ENCODE measurements at regions not wholly inside any gene's neighbourhood (a gene's known extent, or its start where the extent isn't known, plus 50 kb on each side); places are given as distances from the start of the nearest gene placed in this dataset.
"Not testable (repeated sequence)": the region's sequence is repeated elsewhere in the genome, so short reads cannot be mapped to it uniquely, and the experiment has no call there.

DNA sequence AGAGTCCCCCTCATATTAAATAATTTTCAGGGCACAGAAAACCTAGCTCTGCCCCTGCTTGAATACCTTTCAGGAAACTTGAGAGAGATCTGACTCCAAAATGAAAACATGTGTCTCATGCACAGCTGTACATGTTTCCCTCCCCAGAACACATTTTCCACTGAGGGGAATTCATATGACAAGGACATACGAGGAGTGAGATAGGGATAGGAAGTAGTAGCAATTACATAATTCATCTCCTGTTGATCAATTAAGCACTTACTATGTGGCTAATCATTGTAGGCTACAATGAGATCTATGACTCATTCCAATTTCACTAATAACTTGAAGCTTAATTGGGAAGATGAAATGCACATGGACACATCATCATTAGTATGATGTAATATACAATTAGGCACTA, 302.1 kb downstream of the PCDH11X start:
- H3K27me3 ChIP-seq (replicated peaks); in situ Hi-C loops (cut with HindIII; ENCODE audit: low pct_ligation_motif_present, low sequenced_read_pairs); H3K27ac ChIP-seq; H3K36me3 ChIP-seq (replicated peaks); H3K4me3 ChIP-seq (ENCODE audit: low read depth, low read length); DNase-seq: not testable (repeated sequence)

DNA sequence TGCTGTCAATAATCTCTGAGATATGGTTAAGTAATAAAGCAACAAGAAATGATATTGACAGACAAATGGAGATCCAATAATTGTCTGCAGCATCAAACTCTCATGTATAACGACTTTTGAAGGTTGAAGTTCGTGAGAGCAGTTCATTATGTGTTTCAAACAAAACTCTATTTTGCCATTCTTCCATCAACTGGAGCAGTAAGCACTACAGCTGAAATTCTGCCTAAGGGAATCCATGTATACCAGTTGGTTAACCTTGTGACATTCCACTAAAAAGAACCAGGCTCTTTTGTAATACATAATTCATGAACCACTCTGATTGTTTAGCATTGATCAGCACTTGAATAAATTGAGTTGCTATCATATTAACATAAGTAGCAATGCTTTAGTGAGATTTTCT, 311.6 kb downstream of the PCDH11X start:
- DNase-seq; H3K27ac ChIP-seq; H3K27me3 ChIP-seq (replicated peaks); H3K36me3 ChIP-seq (replicated peaks); H3K4me3 ChIP-seq (ENCODE audit: low read depth, low read length); in situ Hi-C loops (cut with HindIII; ENCODE audit: low pct_ligation_motif_present, low sequenced_read_pairs): not testable (repeated sequence)

DNA sequence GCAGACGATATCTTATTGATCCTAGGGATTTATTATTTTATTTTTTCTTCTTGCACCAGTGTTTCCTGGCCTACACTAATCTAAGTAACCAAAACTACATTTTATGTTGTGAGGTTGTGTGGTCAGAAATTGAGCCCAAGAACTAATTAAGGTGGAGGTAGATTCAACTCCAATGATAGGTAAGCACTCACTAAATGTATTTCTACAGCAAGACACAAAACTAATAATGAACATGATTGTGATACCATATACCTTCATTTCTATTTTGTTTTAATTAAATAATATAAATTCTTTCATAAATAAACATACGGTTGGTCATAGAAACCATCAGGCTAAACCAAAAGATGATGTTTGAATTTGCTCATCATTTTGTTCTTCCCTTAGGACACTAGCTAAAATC, 319.0 kb downstream of the PCDH11X start:
- in situ Hi-C loops (cut with HindIII; ENCODE audit: low pct_ligation_motif_present, low sequenced_read_pairs), result not testable (repeated sequence)

DNA sequence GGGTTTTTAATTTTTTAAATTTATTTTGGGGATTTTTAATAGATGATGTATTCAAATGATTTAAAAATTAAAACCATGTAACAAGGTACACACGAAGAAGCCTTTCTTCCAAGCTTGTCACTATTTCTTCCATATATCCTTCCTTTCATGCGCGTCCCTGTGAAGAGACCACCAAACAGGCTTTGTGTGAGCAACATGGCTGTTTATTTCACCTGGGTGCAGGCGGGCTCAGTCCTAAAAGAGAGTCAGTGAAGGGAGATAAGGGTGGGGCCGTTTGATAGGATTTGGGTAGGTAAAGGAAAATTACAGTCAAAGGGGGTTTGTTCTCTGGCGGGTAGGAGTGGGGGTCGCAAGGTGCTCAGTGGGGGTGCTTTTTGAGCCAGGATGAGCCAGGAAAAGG, 320.9 kb downstream of the PCDH11X start:
- H3K4me3 ChIP-seq (ENCODE audit: low read depth, low read length); H3K27ac ChIP-seq; in situ Hi-C loops (cut with HindIII; ENCODE audit: low pct_ligation_motif_present, low sequenced_read_pairs); H3K27me3 ChIP-seq (replicated peaks); DNase-seq; H3K36me3 ChIP-seq (replicated peaks): not testable (repeated sequence)

More for the DNA sequence above, 319.0 kb downstream of the PCDH11X start:
- not testable (repeated sequence) for H3K27me3 ChIP-seq (replicated peaks); H3K4me3 ChIP-seq (ENCODE audit: low read depth, low read length); DNase-seq; H3K36me3 ChIP-seq (replicated peaks); H3K27ac ChIP-seq

DNA sequence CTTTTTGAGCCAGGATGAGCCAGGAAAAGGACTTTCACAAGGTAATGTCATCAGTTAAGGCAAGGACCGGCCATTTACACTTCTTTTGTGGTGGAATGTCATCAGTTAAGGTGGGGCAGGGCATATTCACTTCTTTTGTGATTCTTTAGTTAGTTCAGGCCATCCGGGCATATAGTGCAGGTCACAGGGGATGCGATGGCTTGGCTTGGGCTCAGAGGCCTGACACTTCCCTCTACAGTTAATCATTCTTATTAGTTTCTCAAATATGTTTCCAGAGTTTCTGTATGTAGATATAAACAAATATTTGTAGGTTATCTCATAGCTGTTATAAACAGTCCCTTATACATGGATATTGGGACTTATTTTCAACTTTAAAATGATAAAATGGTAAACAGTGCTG, 326.5 kb downstream of the PCDH11X start:
- H3K36me3 ChIP-seq (replicated peaks); H3K4me3 ChIP-seq (ENCODE audit: low read depth, low read length); H3K27me3 ChIP-seq (replicated peaks); DNase-seq; H3K27ac ChIP-seq; in situ Hi-C loops (cut with HindIII; ENCODE audit: low pct_ligation_motif_present, low sequenced_read_pairs): not testable (repeated sequence)

DNA sequence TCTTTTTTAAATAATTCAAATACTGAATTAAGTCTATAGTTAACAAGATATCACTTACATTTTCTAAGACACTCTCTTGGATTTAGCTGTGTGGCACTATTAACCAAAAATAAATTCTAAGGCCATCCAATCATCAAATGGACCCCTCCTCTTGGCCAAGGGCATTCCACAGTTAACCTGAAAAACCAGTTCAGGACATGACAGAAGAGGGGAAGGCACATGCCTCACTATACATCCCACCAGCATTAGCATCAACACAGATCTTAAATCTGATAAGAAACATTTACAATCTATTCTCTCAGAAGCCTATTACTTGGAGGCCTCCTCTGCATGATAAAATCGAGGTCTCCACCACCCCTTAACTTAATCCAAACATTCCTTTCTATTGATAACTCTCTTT, 327.5 kb downstream of the PCDH11X start:
- in situ Hi-C loops (cut with HindIII; ENCODE audit: low pct_ligation_motif_present, low sequenced_read_pairs); H3K36me3 ChIP-seq (replicated peaks); DNase-seq; H3K27me3 ChIP-seq (replicated peaks); H3K27ac ChIP-seq; H3K4me3 ChIP-seq (ENCODE audit: low read depth, low read length): not testable (repeated sequence)

DNA sequence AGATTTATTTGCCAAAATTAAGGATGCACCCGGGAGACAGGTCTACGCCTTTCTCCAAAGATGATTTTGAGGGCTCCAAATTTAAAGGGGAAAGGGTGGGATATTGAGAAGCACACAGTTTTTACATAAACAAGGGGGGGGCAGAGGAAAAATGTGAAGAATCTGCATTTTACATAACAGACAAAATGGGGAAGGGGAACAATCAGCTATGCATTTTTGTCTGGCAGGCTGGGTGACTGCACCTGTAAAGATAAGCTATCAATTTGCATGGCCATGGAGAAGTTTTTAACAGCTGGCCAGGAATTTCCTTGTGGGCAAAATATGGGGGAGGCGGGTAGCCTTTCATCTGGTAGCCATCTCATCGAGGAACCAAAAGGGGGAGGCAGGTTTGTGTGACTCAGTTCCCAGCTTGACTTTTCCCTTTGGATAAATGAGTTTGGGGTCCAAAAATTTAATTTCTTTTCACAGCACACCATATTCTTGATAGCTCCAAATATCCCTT, 331.3 kb downstream of the PCDH11X start:
- H3K27me3 ChIP-seq (replicated peaks); H3K27ac ChIP-seq; in situ Hi-C loops (cut with HindIII; ENCODE audit: low pct_ligation_motif_present, low sequenced_read_pairs); H3K36me3 ChIP-seq (replicated peaks); H3K4me3 ChIP-seq (ENCODE audit: low read depth, low read length); DNase-seq: not testable (repeated sequence)

DNA sequence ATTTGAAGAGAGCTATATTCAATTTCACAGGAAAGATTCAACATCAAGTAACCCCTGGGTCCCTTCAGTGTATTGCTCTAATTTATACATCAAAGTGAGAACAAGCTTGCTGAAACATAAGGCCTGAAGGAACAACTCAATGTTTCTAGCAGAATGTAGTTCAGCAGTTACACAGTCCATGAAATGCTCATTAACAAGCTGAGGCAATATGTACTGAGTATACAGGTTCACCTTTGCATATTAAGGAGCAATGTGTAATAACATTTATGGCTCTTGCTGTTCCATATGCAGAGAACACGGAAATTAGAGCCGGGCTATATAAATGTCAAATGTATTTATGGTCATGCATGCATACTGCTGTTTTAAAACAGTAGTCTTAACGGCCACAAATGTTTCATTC, 338.5 kb downstream of the PCDH11X start:
- H3K4me3 ChIP-seq (ENCODE audit: low read depth, low read length); H3K27ac ChIP-seq; in situ Hi-C loops (cut with HindIII; ENCODE audit: low pct_ligation_motif_present, low sequenced_read_pairs); H3K27me3 ChIP-seq (replicated peaks); H3K36me3 ChIP-seq (replicated peaks); DNase-seq: not testable (repeated sequence)

DNA sequence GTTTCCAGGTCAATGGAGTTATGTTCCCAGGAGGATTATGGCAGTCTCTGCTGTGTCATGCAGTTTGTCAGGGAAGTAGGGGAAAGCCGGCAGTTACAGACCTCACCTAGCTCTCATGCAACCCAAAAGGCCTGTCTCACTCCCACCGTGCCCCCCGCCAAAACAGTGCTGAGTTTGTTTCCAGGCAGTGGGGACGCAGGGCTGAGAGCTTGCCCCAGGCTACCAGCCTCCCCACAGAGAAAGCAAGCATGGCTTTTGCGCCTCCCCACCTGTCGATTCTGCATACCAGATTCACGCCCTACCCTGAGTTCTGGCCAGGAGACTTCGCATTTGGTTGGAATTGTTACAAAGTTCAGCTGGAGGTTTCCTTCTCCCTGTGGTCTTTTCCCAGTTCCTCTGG, 383.9 kb downstream of the PCDH11X start:
- H3K27ac ChIP-seq; H3K4me3 ChIP-seq (ENCODE audit: low read depth, low read length); DNase-seq; in situ Hi-C loops (cut with HindIII; ENCODE audit: low pct_ligation_motif_present, low sequenced_read_pairs); H3K36me3 ChIP-seq (replicated peaks); H3K27me3 ChIP-seq (replicated peaks): not testable (repeated sequence)

DNA sequence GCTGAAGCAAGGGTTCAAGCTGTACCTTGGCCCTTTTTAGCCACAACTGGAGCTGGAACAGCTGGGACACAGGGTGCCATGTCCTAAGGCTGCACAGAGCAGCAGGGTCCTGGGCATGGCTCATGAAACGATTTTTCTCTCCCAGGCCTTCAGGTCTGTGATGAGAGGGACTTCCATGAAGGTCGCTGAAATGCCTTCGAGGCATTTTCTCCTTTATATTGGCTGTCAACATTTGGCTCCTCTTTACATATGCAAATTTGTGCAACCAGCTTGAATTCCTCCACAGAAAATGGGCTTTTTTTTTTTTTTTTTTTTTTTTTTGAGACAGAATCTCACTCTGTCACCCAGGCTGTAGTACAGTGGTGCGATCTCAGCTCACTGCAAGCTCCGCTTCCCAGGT, 430.8 kb downstream of the PCDH11X start:
- no peak overlapping the region for H3K27ac ChIP-seq
- DNase-seq, result no peak
- no peaks in the 10 kb centered on the region for H3K36me3 ChIP-seq (replicated peaks)
- in situ Hi-C loops (cut with HindIII; ENCODE audit: low pct_ligation_motif_present, low sequenced_read_pairs), result no loop called here
- H3K4me3 ChIP-seq (ENCODE audit: low read depth, low read length), result no peak overlapping the region
- no peaks in the 10 kb centered on the region for H3K27me3 ChIP-seq (replicated peaks)
- TF ChIP-seq, protein P1, sequence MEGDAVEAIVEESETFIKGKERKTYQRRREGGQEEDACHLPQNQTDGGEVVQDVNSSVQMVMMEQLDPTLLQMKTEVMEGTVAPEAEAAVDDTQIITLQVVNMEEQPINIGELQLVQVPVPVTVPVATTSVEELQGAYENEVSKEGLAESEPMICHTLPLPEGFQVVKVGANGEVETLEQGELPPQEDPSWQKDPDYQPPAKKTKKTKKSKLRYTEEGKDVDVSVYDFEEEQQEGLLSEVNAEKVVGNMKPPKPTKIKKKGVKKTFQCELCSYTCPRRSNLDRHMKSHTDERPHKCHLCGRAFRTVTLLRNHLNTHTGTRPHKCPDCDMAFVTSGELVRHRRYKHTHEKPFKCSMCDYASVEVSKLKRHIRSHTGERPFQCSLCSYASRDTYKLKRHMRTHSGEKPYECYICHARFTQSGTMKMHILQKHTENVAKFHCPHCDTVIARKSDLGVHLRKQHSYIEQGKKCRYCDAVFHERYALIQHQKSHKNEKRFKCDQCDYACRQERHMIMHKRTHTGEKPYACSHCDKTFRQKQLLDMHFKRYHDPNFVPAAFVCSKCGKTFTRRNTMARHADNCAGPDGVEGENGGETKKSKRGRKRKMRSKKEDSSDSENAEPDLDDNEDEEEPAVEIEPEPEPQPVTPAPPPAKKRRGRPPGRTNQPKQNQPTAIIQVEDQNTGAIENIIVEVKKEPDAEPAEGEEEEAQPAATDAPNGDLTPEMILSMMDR (IDR thresholded peaks at IDR 0.05; ENCODE audit: low read depth, low read length, missing control alignments), result no peak

DNA sequence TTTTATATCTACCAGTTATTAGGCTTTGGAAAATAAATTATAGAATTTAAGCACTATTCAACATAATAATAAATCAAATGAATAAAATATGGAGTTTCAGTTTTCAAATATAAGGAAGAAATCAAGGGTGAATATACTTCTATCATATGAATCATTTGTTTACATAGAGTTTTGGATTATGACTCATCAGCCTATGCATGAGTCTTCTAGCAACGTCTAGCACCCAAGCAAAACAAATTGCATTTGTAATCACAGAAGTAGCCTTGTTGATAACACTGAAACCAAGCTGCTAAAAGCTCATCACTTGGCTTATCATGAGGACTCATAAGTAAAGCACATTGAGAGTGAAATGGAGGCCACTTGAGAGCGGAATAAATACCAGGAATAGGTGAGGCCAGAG, 434.6 kb downstream of the PCDH11X start:
- no peak overlapping the region for H3K4me3 ChIP-seq (ENCODE audit: low read depth, low read length)
- TF ChIP-seq, protein P1 (IDR thresholded peaks at IDR 0.05; ENCODE audit: low read depth, low read length, missing control alignments), result no peak
- no peaks in the 10 kb centered on the region for H3K27me3 ChIP-seq (replicated peaks)
- H3K36me3 ChIP-seq (replicated peaks), result no peaks in the 10 kb centered on the region
- in situ Hi-C loops (cut with HindIII; ENCODE audit: low pct_ligation_motif_present, low sequenced_read_pairs), result no loop called here
- no peak overlapping the region for H3K27ac ChIP-seq
- DNase-seq, result no peak

DNA sequence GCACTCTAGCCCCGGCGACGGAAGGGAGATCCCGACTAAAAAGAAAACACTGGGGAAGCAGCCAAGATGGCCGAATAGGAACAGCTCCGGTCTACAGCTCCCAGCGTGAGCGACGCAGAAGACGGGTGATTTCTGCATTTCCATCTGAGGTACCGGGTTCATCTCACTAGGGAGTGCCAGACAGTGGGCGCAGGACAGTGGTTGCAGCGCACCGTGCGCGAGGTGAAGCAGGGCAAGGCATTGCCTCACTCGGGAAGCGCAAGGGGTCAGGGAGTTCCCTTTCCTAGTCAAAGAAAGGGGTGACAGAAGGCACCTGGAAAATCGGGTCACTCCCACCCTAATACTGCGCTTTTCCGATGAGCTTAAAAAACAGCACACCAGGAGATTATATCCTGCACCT, 435.8 kb downstream of the PCDH11X start:
- DNase-seq; in situ Hi-C loops (cut with HindIII; ENCODE audit: low pct_ligation_motif_present, low sequenced_read_pairs); H3K27ac ChIP-seq; H3K4me3 ChIP-seq (ENCODE audit: low read depth, low read length); H3K36me3 ChIP-seq (replicated peaks); H3K27me3 ChIP-seq (replicated peaks): not testable (repeated sequence)
